ENCODE measurements at regions not wholly inside any gene's neighbourhood (a gene's known extent, or its start where the extent isn't known, plus 50 kb on each side); places are given as distances from the start of the nearest gene placed in this dataset.

DNA sequence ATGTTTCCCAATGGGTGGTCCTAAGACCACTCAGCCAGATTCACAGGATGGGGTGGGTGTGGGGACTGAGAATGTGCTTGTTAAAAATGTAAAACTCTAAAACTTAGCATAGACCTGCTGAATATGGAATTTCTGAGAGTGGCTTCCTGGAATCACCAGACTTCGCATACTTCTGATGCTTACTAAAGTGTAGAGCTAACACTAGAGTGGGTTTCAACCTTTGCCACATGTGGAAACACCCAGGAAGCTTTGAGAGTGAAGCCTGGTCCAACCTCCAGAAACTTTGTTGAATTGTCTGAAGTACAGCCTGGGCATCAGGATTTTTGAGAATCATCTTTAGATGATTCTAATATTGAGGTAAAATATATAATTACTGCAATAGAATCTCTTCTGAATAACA is 167.8 kb upstream of the EDNRA start:
- no peak for TF ChIP-seq CTCF (IDR thresholded peaks at IDR 0.05)
- no peak for TF ChIP-seq POLR2A (IDR thresholded peaks at IDR 0.05)
